ENCODE measurements at regions not wholly inside any gene's neighbourhood (a gene's known extent, or its start where the extent isn't known, plus 50 kb on each side); places are given as distances from the start of the nearest gene placed in this dataset.

- Mint-ChIP-seq H3K4me1 (ENCODE audit: unreplicated experiment) (no peaks in the 10 kb centered on the region), H3K36me3 (ENCODE audit: unreplicated experiment) (no peaks in the 10 kb centered on the region), H3K4me3 (ENCODE audit: unreplicated experiment) (no peak overlapping the region), H3K27me3 (ENCODE audit: unreplicated experiment) (peaks cover 2% of the 10 kb centered on the region), H3K27ac (ENCODE audit: unreplicated experiment) (no peak overlapping the region), H3K9me3 (ENCODE audit: unreplicated experiment) (no peaks in the 10 kb centered on the region)
- TF ChIP-seq, protein P1, sequence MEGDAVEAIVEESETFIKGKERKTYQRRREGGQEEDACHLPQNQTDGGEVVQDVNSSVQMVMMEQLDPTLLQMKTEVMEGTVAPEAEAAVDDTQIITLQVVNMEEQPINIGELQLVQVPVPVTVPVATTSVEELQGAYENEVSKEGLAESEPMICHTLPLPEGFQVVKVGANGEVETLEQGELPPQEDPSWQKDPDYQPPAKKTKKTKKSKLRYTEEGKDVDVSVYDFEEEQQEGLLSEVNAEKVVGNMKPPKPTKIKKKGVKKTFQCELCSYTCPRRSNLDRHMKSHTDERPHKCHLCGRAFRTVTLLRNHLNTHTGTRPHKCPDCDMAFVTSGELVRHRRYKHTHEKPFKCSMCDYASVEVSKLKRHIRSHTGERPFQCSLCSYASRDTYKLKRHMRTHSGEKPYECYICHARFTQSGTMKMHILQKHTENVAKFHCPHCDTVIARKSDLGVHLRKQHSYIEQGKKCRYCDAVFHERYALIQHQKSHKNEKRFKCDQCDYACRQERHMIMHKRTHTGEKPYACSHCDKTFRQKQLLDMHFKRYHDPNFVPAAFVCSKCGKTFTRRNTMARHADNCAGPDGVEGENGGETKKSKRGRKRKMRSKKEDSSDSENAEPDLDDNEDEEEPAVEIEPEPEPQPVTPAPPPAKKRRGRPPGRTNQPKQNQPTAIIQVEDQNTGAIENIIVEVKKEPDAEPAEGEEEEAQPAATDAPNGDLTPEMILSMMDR (IDR thresholded peaks at IDR 0.05): no peak
- no peak for DNase-seq (ENCODE audit: extremely low spot score, unreplicated experiment)
Observed at GRCh38 chr9:2255128-2255527, 240.0 kb downstream of the SMARCA2 start.

DNA sequence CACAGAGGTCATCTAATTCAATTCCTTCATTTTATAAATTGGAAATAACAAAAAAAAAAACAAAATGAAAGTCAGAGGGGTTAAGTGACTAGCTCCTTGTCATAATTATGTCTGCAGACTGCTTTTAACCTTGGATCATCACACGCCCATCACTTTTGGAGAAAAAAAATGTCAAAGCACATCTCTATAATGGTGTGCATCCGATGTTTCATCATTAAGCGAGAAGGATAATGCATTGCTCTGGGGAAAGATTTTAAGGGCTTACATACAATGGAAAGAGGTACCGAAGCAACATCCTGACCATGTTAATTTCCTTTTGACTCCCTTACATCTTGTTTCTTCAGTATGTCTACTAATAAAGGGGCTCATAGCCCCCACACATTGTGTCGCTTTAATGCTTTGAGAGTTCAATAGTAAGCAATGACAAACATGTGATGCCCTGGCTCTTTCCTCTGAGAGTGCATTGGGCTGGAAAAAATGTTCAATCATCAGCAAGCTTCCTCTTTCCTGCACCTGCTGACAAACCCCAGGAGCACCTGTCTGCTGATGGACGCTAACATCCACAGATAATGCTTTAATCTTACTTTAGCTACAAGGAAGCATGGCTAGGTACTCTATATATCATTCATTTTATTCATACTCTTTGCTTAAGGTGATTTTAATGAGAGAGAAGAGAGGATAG, 242.2 kb downstream of the SMARCA2 start:
- Mint-ChIP-seq H3K27ac (ENCODE audit: unreplicated experiment) (no peak overlapping the region), H3K9me3 (ENCODE audit: unreplicated experiment) (no peaks in the 10 kb centered on the region), H3K4me3 (ENCODE audit: unreplicated experiment) (no peak overlapping the region), H3K36me3 (ENCODE audit: unreplicated experiment) (no peaks in the 10 kb centered on the region), H3K27me3 (ENCODE audit: unreplicated experiment) (peaks cover 2% of the 10 kb centered on the region), H3K4me1 (ENCODE audit: unreplicated experiment) (peaks cover under 1% of the 10 kb centered on the region)
- no peak for DNase-seq (ENCODE audit: extremely low spot score, unreplicated experiment)
- TF ChIP-seq, protein P1 (IDR thresholded peaks at IDR 0.05): no peak

DNA sequence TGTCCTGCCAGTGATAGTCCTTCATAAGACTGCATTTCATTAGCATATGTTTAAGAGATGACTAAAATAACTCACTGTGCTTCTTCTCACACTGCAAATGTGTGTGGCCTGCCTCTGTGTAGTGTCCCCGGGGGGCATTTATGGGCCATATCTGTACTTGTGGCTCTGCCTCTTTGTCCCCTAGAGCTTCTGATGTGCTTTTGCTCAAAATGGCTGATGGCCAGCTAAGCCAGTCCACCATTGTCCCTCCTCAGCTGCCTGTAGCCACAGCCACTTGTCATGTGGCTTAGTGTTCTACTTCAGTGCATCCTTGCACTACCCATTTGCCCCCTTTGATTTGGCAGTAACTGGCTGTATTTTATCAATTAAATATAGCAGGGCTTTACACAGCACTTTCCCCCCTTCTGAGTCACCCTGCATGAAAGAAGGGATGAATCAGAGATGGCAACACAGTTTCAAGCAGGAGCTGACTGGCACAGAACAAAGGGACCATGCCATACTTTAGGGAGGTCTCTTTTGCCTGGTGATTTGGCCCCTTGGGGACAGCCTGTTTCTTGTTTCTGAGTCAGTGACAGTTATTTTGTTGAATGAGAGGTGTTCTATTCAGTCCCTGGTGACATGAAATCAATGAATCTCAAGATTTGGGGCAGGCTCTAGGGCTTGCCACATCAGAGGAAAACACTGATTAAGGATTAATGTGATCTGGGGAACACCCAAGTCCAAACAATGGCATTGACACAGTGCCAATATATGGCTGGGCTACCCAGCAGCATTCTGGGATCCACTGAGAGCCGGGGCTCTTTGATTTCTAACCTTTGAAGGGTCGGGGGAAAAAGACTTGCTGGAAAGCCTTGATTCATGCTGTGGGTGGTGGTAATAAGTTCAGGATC, 245.5 kb downstream of the SMARCA2 start:
- Mint-ChIP-seq H3K4me3 (ENCODE audit: unreplicated experiment) (no peak overlapping the region), H3K27ac (ENCODE audit: unreplicated experiment) (no peak overlapping the region), H3K9me3 (ENCODE audit: unreplicated experiment) (no peaks in the 10 kb centered on the region), H3K36me3 (ENCODE audit: unreplicated experiment) (no peaks in the 10 kb centered on the region), H3K27me3 (ENCODE audit: unreplicated experiment) (peaks cover 5% of the 10 kb centered on the region), H3K4me1 (ENCODE audit: unreplicated experiment) (peaks cover 8% of the 10 kb centered on the region)
- TF ChIP-seq, protein P1 (IDR thresholded peaks at IDR 0.05): no peak
- DNase-seq (ENCODE audit: extremely low spot score, unreplicated experiment): no peak

- TF ChIP-seq, protein P1 (IDR thresholded peaks at IDR 0.05): no peak
- peaks cover 8% of the 10 kb centered on the region for H3K4me1 Mint-ChIP-seq (ENCODE audit: unreplicated experiment)
- no peaks in the 10 kb centered on the region for H3K9me3 Mint-ChIP-seq (ENCODE audit: unreplicated experiment)
- H3K27me3 Mint-ChIP-seq (ENCODE audit: unreplicated experiment): peaks cover 5% of the 10 kb centered on the region
- no peak for DNase-seq (ENCODE audit: extremely low spot score, unreplicated experiment)
- no peaks in the 10 kb centered on the region for H3K36me3 Mint-ChIP-seq (ENCODE audit: unreplicated experiment)
- H3K27ac Mint-ChIP-seq (ENCODE audit: unreplicated experiment): no peak overlapping the region
- no peak overlapping the region for H3K4me3 Mint-ChIP-seq (ENCODE audit: unreplicated experiment)
Observed at GRCh38 chr9:2261421-2262103, 246.4 kb downstream of the SMARCA2 start.

All from osteocyte (in vitro differentiated cells).